H1 (cell line): ENCODE measurements at regions not wholly inside any gene's neighbourhood (a gene's known extent, or its start where the extent isn't known, plus 50 kb on each side); places are given as distances from the start of the nearest gene placed in this dataset.

Experiments used
- CTCF ChIA-PET: fragments of 300-600 bp; sonication (Branson Sonifier 250); formaldehyde crosslinking; loops from one replicate; lab custom pipeline; 2021; ENCODE audit not compliant: partially characterized antibody; lab: Charles Lee
- POLR2A ChIA-PET: fragments of 300-600 bp; sonication (Branson Sonifier 250); formaldehyde crosslinking; loops from one replicate; lab custom pipeline; 2021; ENCODE audit warnings: inconsistent platforms; ENCODE audit not compliant: partially characterized antibody; lab: Charles Lee
- DNase-seq, 2 experiments: peaks; one replicate each; pipeline versions ENCODE4 v3.0.0 to v3.0.0-alpha.2; 2010 to 2022; ENCODE audit warnings: low spot score in 2 of 2, low read depth in 1 of 2, mixed read lengths in 1 of 2
- FAIRE-seq: peaks from 2 replicates; lab custom pipeline; 2011; peaks lifted over from hg19 to GRCh38; lab: Jason Lieb, UNC
- H2AFZ ChIP-seq: 2 replicates; pipeline ENCODE4 v1.8.1; 2012; ENCODE audit warnings: low read length, inconsistent platforms
- H2AK5ac ChIP-seq: 2 replicates; pipeline ENCODE4 v1.6.1; 2013; ENCODE audit warnings: low read depth, low read length
- H2BK120ac ChIP-seq: replicated peaks from 2 replicates; pipeline ENCODE3; 2013; ENCODE audit warnings: low read depth, low read length, inconsistent platforms
- H2BK12ac ChIP-seq: 2 replicates; pipeline ENCODE4 v1.6.1; 2013; ENCODE audit warnings: low read depth, low read length
- H2BK15ac ChIP-seq: 2 replicates; pipeline ENCODE4 v1.6.1; 2013; ENCODE audit warnings: low read length
- H2BK20ac ChIP-seq: 2 replicates; pipeline ENCODE4 v1.6.1; 2013; ENCODE audit warnings: low read length
- H2BK5ac ChIP-seq: 2 replicates; pipeline ENCODE4 v1.6.1; 2013; ENCODE audit warnings: low read depth, low read length
- H3K14ac ChIP-seq: 2 replicates; pipeline ENCODE4 v1.6.1; 2013; ENCODE audit warnings: inconsistent platforms; ENCODE audit not compliant: insufficient read length
- H3K18ac ChIP-seq: 2 replicates; pipeline ENCODE4 v1.6.1; 2013; ENCODE audit warnings: low read length; ENCODE audit errors: extremely low read depth
- H3K23ac ChIP-seq: 2 replicates; pipeline ENCODE4 v1.6.1; 2013; ENCODE audit warnings: inconsistent platforms; ENCODE audit not compliant: insufficient read length
- H3K23me2 ChIP-seq: 2 replicates; pipeline ENCODE4 v1.6.1; 2013; ENCODE audit warnings: low read depth, low read length
- H3K27ac ChIP-seq: 2 replicates; pipeline ENCODE4 v1.6.1; 2011; ENCODE audit warnings: low read depth, low read length, inconsistent platforms
- H3K27me3 ChIP-seq, 4 experiments: replicated peaks in 1 of 4; 1 replicate in 1 of 4; 2 replicates in 3 of 4; pipeline versions ENCODE4 v1.6.1 to v1.8.1; 2011 to 2013; ENCODE audit warnings: low read length in 3 of 4, mild to moderate bottlenecking in 3 of 4, inconsistent platforms in 2 of 4, mixed read lengths in 2 of 4, moderate library complexity in 1 of 4; ENCODE audit not compliant: control insufficient read depth in 3 of 4, insufficient read depth in 3 of 4; ENCODE audit errors: extremely low read depth in 1 of 4
- H3K36me3 ChIP-seq, 4 experiments: 2 replicates each; pipeline versions ENCODE4 v1.6.1 to v1.8.1; 2011 to 2013; ENCODE audit warnings: mild to moderate bottlenecking in 4 of 4, low read length in 3 of 4, moderate library complexity in 2 of 4, control low read depth in 1 of 4, inconsistent platforms in 1 of 4; ENCODE audit not compliant: insufficient read depth in 4 of 4, control insufficient read depth in 2 of 4
- H3K4ac ChIP-seq: replicated peaks from 2 replicates; pipeline ENCODE3; 2013; ENCODE audit warnings: low read length, low read depth, mixed read lengths, inconsistent platforms; ENCODE audit not compliant: insufficient read length
- H3K4me1 ChIP-seq, 4 experiments: replicated peaks in 1 of 4; 1 replicate in 1 of 4; 2 replicates in 3 of 4; pipeline versions ENCODE4 v1.6.1 to v1.8.1; 2011 to 2013; ENCODE audit warnings: low read length in 3 of 4, inconsistent platforms in 2 of 4, mixed read lengths in 1 of 4; ENCODE audit not compliant: insufficient read depth in 4 of 4, control insufficient read depth in 3 of 4
- H3K4me2 ChIP-seq, 2 experiments: 2 replicates each; pipeline versions ENCODE4 v1.6.1 to v1.8.1; 2011 to 2013; ENCODE audit warnings: low read depth in 2 of 2, low read length in 2 of 2, control low read depth in 1 of 2, inconsistent platforms in 1 of 2, mild to moderate bottlenecking in 1 of 2; ENCODE audit not compliant: insufficient read depth in 1 of 2
- H3K4me3 ChIP-seq, 4 experiments: fragments of 200-600, 300-600 bp in 1 of 4; sonication (generic), shearing (Covaris generic), sonication (Bioruptor Twin) in 1 of 4; 2 replicates each; pipeline versions ENCODE4 v1.5.1 to v1.8.1; 2011 to 2016; ENCODE audit warnings: low read length in 4 of 4, low read depth in 3 of 4, control low read depth in 2 of 4, inconsistent platforms in 2 of 4, mild to moderate bottlenecking in 2 of 4, mixed read lengths in 1 of 4, moderate library complexity in 1 of 4; ENCODE audit not compliant: insufficient read depth in 2 of 4; ENCODE audit errors: extremely low read depth in 1 of 4
- H3K56ac ChIP-seq: replicated peaks from 2 replicates; pipeline ENCODE3; 2013; ENCODE audit warnings: low read depth, mild to moderate bottlenecking, mixed read lengths, low read length, inconsistent platforms; ENCODE audit not compliant: insufficient read length
- H3K79me1 ChIP-seq: 2 replicates; pipeline ENCODE4 v1.6.1; 2013; ENCODE audit warnings: low read depth, low read length, control low read depth
- H3K79me2 ChIP-seq, 2 experiments: 2 replicates each; pipeline versions ENCODE4 v1.6.1 to v1.8.1; 2012 to 2013; ENCODE audit warnings: low read length in 2 of 2, mild to moderate bottlenecking in 2 of 2, inconsistent platforms in 1 of 2; ENCODE audit not compliant: insufficient read depth in 2 of 2, control insufficient read depth in 1 of 2
- H3K9ac ChIP-seq, 4 experiments: replicated peaks in 1 of 4; 1 replicate in 1 of 4; 2 replicates in 3 of 4; pipeline versions ENCODE4 v1.6.1 to v1.8.1; 2011 to 2013; ENCODE audit warnings: low read depth in 3 of 4, low read length in 3 of 4, control low read depth in 2 of 4, mild to moderate bottlenecking in 2 of 4, moderate library complexity in 2 of 4, inconsistent platforms in 1 of 4; ENCODE audit errors: extremely low read depth in 1 of 4
- H3K9me3 ChIP-seq, 2 experiments: 2 replicates each; pipeline versions ENCODE4 v1.6.1 to v1.8.1; 2012 to 2013; ENCODE audit warnings: mild to moderate bottlenecking in 2 of 2, moderate library complexity in 2 of 2, control low read depth in 1 of 2, inconsistent platforms in 1 of 2, low read depth in 1 of 2, low read length in 1 of 2, mixed read lengths in 1 of 2; ENCODE audit not compliant: insufficient read depth in 2 of 2
- H4K20me1 ChIP-seq, 2 experiments: replicated peaks in 1 of 2; 2 replicates each; pipeline versions ENCODE3 to v1.8.1; 2011 to 2013; ENCODE audit warnings: inconsistent platforms in 2 of 2, low read length in 2 of 2, mild to moderate bottlenecking in 1 of 2; ENCODE audit not compliant: insufficient read depth in 2 of 2, control insufficient read depth in 1 of 2
- H4K5ac ChIP-seq: 2 replicates; pipeline ENCODE4 v1.6.1; 2013; ENCODE audit warnings: low read length, low read depth, mixed read lengths, inconsistent platforms; ENCODE audit not compliant: insufficient read length
- H4K8ac ChIP-seq: 2 replicates; pipeline ENCODE4 v1.8.0; 2013; ENCODE audit warnings: mild to moderate bottlenecking, moderate library complexity, low read length, inconsistent platforms; ENCODE audit not compliant: insufficient read depth; ENCODE audit errors: extremely low read depth
- H4K91ac ChIP-seq: replicated peaks from 2 replicates; pipeline ENCODE3; 2013; ENCODE audit warnings: low read length, mixed read lengths, inconsistent platforms; ENCODE audit not compliant: insufficient read length
- KDM4A ChIP-seq: IDR thresholded peaks from one replicate; pipeline ENCODE4 v1.7.1; 2012; ENCODE audit warnings: low read depth, mild to moderate bottlenecking, moderate library complexity, low read length, inconsistent platforms; ENCODE audit not compliant: severe bottlenecking
- MAFK ChIP-seq: IDR thresholded peaks from 2 replicates; pipeline ENCODE4 v1.6.1; 2012; ENCODE audit warnings: low read depth, mild to moderate bottlenecking, improper control_type of control experiment, low read length
- WGBS, 2 experiments: shearing (Covaris generic) in 1 of 2; methylation state at CpG; one replicate each; pipeline versions ENCODE4 v1.1.6 to v1.1.7; 2013 to 2015; ENCODE audit warnings: low lambda C conversion rate in 2 of 2, mixed read lengths in 2 of 2, inconsistent platforms in 1 of 2, low coverage in 1 of 2, missing lambda C conversion rate in 1 of 2; ENCODE audit not compliant: insufficient replicate concordance in 2 of 2, insufficient coverage in 1 of 2, insufficient read length in 1 of 2; ENCODE audit errors: extremely low coverage in 1 of 2, missing lambda C conversion rate in 1 of 2; 5-methylcytosine and 5-hydroxymethylcytosine counted together

- Histone ChIP-seq H3K4ac (no peak overlapping the region), H3K23me2 (no peaks in the 10 kb centered on the region; the same call in 1 of the 2 replicates), H3K4me3 (no peak overlapping the region), H2BK20ac (no peak overlapping the region), H2BK12ac (no peak overlapping the region)
- WGBS, 2 experiments, result 75% methylated on average over 1 of the region's 1 CpG; no CpG with 5 or more reads in 1 of the 2 experiments
- TF ChIP-seq KDM4A, result no peak
- peak; percentile 9; the same call in 1 of the 2 replicates for TF ChIP-seq MAFK
- TF ChIP-seq, all 59 proteins: peak for 1
- no peak for DNase-seq
- no peaks in the 10 kb centered on the region for H3K9me3 ChIP-seq
- no peak overlapping the region for H3K56ac ChIP-seq
- H4K5ac ChIP-seq, result no peak overlapping the region
- no peak overlapping the region for H2AFZ ChIP-seq
- no peak overlapping the region for H4K91ac ChIP-seq
- no peaks in the 10 kb centered on the region for H3K36me3 ChIP-seq
- peaks cover 0 to 1% (median 0%) of the 10 kb centered on the region in 4 experiments; a peak in 1 of 7 replicates for H3K27me3 ChIP-seq
- no peak overlapping the region for H3K4me2 ChIP-seq
- H4K20me1 ChIP-seq, result no peaks in the 10 kb centered on the region
- no peaks in the 10 kb centered on the region for H3K4me1 ChIP-seq
- H2BK120ac ChIP-seq, result no peak overlapping the region
- POLR2A ChIA-PET, result no interaction called here
- no peak overlapping the region for H3K23ac ChIP-seq
- H3K79me2 ChIP-seq, result no peaks in the 10 kb centered on the region
- H3K14ac ChIP-seq, result no peak overlapping the region
- no peak overlapping the region for H3K18ac ChIP-seq
- no peaks in the 10 kb centered on the region for H3K79me1 ChIP-seq
- no peak overlapping the region for H2BK5ac ChIP-seq
- no peak overlapping the region for H3K9ac ChIP-seq
- CTCF ChIA-PET, result no interaction called here
- FAIRE-seq, result no peak
- no peak overlapping the region; the same call in 1 of the 2 replicates for H4K8ac ChIP-seq
- H2AK5ac ChIP-seq, result no peak overlapping the region
- no peak overlapping the region for H3K27ac ChIP-seq
- H2BK15ac ChIP-seq, result no peak overlapping the region
Observed at GRCh38 chr4:181674315-181674875, 568.8 kb upstream of the TENM3 start.
